AG04450 (cell line): ENCODE measurements at regions not wholly inside any gene's neighbourhood (a gene's known extent, or its start where the extent isn't known, plus 50 kb on each side); places are given as distances from the start of the nearest gene placed in this dataset.

Source experiments
- CTCF ChIA-PET: fragments of 300-600, 350-600 bp; formaldehyde crosslinking; extraction: SDS; loops from one replicate; lab custom pipeline; 2022; ENCODE audit warnings: antibody characterized with exemption, inconsistent platforms; lab: Charles Lee
- POLR2A ChIA-PET: fragments of 350-600 bp; formaldehyde crosslinking; extraction: SDS; loops from one replicate; lab custom pipeline; 2021; ENCODE audit warnings: antibody characterized with exemption, inconsistent platforms; lab: Yijun Ruan, JAX
- DNase-seq: peaks from one replicate; pipeline ENCODE4 v3.0.0-alpha.2; 2011; ENCODE audit warnings: low read depth, low spot score
- H3K27ac ChIP-seq: one replicate; pipeline ENCODE4 v1.5.1; 2012; ENCODE audit warnings: low read depth, low read length, control low read depth
- H3K27me3 ChIP-seq: one replicate; pipeline ENCODE4 v1.6.0; 2012; ENCODE audit warnings: low read length; ENCODE audit not compliant: control insufficient read depth, insufficient read depth
- H3K4me3 ChIP-seq: 2 replicates; pipeline ENCODE4 v1.5.1; 2011; ENCODE audit warnings: mild to moderate bottlenecking, low read depth, low read length, control low read depth
- H3K9me3 ChIP-seq: 2 replicates; pipeline ENCODE4 v1.5.1; 2012; ENCODE audit warnings: low read length; ENCODE audit not compliant: control insufficient read depth, insufficient read depth
- TF ChIP-seq, protein P1 (sequence below): IDR thresholded peaks from 2 replicates; pipeline ENCODE4 v1.5.1; 2011; ENCODE audit warnings: low read depth, low read length, control low read depth, inconsistent platforms

DNA sequence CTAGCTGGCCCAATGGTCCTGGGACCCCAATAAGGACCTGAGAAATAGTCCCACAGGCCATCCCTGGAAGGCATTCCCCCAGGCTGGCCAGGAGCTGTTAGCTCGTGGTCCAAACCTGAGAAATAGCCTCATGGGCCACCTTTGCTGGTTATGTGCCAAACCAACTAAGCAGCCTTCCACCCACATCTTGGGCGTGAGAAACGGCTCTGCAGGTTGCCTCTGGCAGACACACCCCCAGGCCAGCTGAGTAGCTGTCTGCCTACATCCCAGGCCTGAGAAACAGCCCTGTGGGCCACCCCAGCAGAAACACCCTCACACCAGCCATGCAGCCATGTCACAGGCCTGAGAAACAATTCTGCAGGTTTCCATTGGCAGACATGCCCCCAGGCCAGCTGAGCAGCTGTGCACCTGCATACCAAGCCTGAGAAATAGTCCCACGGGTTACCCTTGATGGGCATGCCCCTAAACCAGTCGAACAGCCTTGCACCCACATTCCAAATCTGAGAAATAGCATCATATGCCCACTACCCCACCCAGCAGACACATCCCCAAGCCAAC lies 567.8 kb upstream of the ID4 start:
- Histone ChIP-seq H3K4me3 (no peak overlapping the region), H3K27me3 (no peaks in the 10 kb centered on the region), H3K9me3 (peaks cover 13% of the 10 kb centered on the region), H3K27ac (no peak overlapping the region)
- ChIA-PET POLR2A (interaction anchor here (0.6 kb wide), 1 partner anchor 41 kb away, joined by 3 read pairs; no protein-coding TSS in a partner anchor), CTCF (no interaction called here)
- no peak for DNase-seq
- TF ChIP-seq, protein P1, sequence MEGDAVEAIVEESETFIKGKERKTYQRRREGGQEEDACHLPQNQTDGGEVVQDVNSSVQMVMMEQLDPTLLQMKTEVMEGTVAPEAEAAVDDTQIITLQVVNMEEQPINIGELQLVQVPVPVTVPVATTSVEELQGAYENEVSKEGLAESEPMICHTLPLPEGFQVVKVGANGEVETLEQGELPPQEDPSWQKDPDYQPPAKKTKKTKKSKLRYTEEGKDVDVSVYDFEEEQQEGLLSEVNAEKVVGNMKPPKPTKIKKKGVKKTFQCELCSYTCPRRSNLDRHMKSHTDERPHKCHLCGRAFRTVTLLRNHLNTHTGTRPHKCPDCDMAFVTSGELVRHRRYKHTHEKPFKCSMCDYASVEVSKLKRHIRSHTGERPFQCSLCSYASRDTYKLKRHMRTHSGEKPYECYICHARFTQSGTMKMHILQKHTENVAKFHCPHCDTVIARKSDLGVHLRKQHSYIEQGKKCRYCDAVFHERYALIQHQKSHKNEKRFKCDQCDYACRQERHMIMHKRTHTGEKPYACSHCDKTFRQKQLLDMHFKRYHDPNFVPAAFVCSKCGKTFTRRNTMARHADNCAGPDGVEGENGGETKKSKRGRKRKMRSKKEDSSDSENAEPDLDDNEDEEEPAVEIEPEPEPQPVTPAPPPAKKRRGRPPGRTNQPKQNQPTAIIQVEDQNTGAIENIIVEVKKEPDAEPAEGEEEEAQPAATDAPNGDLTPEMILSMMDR: no peak

GRCh38 chr6:19270616-19271015 lies 566.6 kb upstream of the ID4 start:
- CTCF ChIA-PET: no interaction called here

GRCh38 chr6:19279273-19279684 lies 557.9 kb upstream of the ID4 start:
- CTCF ChIA-PET: no interaction called here
- Histone ChIP-seq H3K4me3 (no peak overlapping the region), H3K27me3 (no peaks in the 10 kb centered on the region), H3K27ac (no peak overlapping the region), H3K9me3 (no peaks in the 10 kb centered on the region; the same call in 1 of the 2 replicates)
- TF ChIP-seq, protein P1: no peak
- DNase-seq: no peak
- POLR2A ChIA-PET: no interaction called here

More at GRCh38 chr6:19270616-19271015, 566.6 kb upstream of the ID4 start:
- Histone ChIP-seq H3K4me3 (no peak overlapping the region), H3K27me3 (no peaks in the 10 kb centered on the region), H3K27ac (no peak overlapping the region), H3K9me3 (peaks cover 13% of the 10 kb centered on the region)
- no peak for DNase-seq
- POLR2A ChIA-PET: no interaction called here
- TF ChIP-seq, protein P1: no peak

- TF ChIP-seq, protein P1: no peak
- H3K27me3 ChIP-seq: no peaks in the 10 kb centered on the region
- no peaks in the 10 kb centered on the region for H3K9me3 ChIP-seq
- H3K4me3 ChIP-seq: no peak overlapping the region
- no peak for DNase-seq
- H3K27ac ChIP-seq: no peak overlapping the region
- CTCF ChIA-PET: no interaction called here
- POLR2A ChIA-PET: no interaction called here
These were observed 549.2 kb upstream of the ID4 start for GRCh38 chr6:19287928-19288327.

DNA sequence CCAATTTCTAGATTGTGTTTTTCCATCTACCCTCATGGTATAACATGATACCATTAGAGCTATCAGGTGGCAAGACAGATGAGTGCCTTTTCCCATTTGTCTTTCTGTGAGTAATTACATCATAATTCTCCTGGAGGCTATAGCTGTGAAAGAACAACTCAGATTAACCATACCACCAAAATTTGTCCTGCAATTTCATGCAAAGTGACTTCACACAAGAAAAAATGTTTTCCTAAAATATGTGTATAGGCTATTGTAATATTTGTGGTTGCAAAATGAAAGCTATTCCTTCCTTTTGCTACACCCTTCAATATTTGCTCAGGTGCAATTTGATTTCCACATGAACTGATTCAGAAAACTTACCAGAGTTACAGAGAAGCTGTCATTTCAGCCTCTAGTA lies 547.7 kb upstream of the ID4 start:
- ChIA-PET CTCF (no interaction called here), POLR2A (no interaction called here)
- TF ChIP-seq, protein P1: no peak
- Histone ChIP-seq H3K9me3 (no peaks in the 10 kb centered on the region), H3K27ac (no peak overlapping the region), H3K4me3 (no peak overlapping the region), H3K27me3 (no peaks in the 10 kb centered on the region)
- DNase-seq: no peak
